DOHH2 (cell line): ENCODE measurements at regions not wholly inside any gene's neighbourhood (a gene's known extent, or its start where the extent isn't known, plus 50 kb on each side); places are given as distances from the start of the nearest gene placed in this dataset.

Experiments used
- EZH2phosphoT487 ChIP-seq: fragments of 200-600 bp; sonication (generic); IDR thresholded peaks from 2 replicates; pipeline ENCODE4 v1.6.1; 2017; ENCODE audit warnings: borderline replicate concordance, mild to moderate bottlenecking, antibody characterized with exemption, low read length, moderate library complexity, mixed read lengths
- TF ChIP-seq, protein P1 (sequence below): fragments of 200-600 bp; sonication (generic); IDR thresholded peaks from one replicate; pipeline ENCODE4 v1.5.1; 2014; ENCODE audit warnings: antibody characterized with exemption, mild to moderate bottlenecking, low read depth, low read length; ENCODE audit not compliant: poor library complexity, severe bottlenecking

GRCh38 chr5:125865166-125865815 lies 557.9 kb upstream of the GRAMD2B start:
- TF ChIP-seq, protein P1, sequence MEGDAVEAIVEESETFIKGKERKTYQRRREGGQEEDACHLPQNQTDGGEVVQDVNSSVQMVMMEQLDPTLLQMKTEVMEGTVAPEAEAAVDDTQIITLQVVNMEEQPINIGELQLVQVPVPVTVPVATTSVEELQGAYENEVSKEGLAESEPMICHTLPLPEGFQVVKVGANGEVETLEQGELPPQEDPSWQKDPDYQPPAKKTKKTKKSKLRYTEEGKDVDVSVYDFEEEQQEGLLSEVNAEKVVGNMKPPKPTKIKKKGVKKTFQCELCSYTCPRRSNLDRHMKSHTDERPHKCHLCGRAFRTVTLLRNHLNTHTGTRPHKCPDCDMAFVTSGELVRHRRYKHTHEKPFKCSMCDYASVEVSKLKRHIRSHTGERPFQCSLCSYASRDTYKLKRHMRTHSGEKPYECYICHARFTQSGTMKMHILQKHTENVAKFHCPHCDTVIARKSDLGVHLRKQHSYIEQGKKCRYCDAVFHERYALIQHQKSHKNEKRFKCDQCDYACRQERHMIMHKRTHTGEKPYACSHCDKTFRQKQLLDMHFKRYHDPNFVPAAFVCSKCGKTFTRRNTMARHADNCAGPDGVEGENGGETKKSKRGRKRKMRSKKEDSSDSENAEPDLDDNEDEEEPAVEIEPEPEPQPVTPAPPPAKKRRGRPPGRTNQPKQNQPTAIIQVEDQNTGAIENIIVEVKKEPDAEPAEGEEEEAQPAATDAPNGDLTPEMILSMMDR = no peak
- TF ChIP-seq EZH2phosphoT487 = no peak
